ENCODE measurements at regions not wholly inside any gene's neighbourhood (a gene's known extent, or its start where the extent isn't known, plus 50 kb on each side); places are given as distances from the start of the nearest gene placed in this dataset.

DNA sequence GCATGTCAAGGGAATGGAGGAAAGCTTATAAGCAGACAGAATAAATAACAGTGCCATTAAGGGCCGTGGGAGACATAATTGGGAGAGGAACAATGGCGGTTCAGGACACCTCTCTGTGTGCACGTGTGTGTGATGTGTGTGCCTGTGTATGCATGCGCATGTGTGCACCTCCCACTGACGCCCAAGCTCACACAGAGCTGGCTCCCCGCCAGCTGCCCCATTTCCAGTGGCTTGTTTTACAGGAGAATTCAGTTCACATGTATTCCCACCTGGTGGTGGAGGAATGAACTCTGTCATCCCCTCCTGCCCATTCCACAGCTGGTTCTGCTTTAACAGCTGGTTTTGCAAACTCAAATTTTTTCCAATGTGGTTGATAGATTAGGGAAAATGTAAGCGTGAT lies 262.2 kb downstream of the AJAP1 start:
- Histone ChIP-seq H3K36me3 (no peaks in the 10 kb centered on the region), H3K27me3 (peaks cover 0 to 4% (median 0%) of the 10 kb centered on the region in 9 donors)
- no peak for ATAC-seq

GRCh38 chr1:4915154-4915553 lies 260.7 kb downstream of the AJAP1 start:
- intact Hi-C loops (cut with DNase I), result no loop called here
- DNase-seq, result no peak
- 59 to 77% (median 66%) methylated on average over 2 of the region's 2 CpGs for WGBS, 4 donors
- Histone ChIP-seq H3K9me3 (peaks cover 0 to 3% (median 0%) of the 10 kb centered on the region in 12 donors), H3K4me1 (no peaks in the 10 kb centered on the region), H3K27me3 (peaks cover 0 to 4% (median 0%) of the 10 kb centered on the region in 9 donors), H3K4me3 (no peak overlapping the region), H3K36me3 (no peaks in the 10 kb centered on the region), H3K27ac (no peak overlapping the region)
- no peak for TF ChIP-seq POLR2A (IDR thresholded peaks at IDR 0.05)
- TF ChIP-seq CTCF (IDR thresholded peaks at IDR 0.05), result no peak
- no peak for ATAC-seq

More for the DNA sequence above, 262.2 kb downstream of the AJAP1 start:
- no peak for DNase-seq
- no peak for TF ChIP-seq CTCF (IDR thresholded peaks at IDR 0.05)
- no peak for TF ChIP-seq POLR2A (IDR thresholded peaks at IDR 0.05)
- no peak overlapping the region for H3K27ac ChIP-seq
- H3K4me1 ChIP-seq, result no peaks in the 10 kb centered on the region
- intact Hi-C loops (cut with DNase I), result no loop called here
- no peak overlapping the region for H3K4me3 ChIP-seq
- H3K9me3 ChIP-seq, result peaks cover 0 to 4% (median 0%) of the 10 kb centered on the region in 12 donors
- 69 to 77% (median 74%) methylated on average over 7 of the region's 7 CpGs for WGBS, 4 donors

DNA sequence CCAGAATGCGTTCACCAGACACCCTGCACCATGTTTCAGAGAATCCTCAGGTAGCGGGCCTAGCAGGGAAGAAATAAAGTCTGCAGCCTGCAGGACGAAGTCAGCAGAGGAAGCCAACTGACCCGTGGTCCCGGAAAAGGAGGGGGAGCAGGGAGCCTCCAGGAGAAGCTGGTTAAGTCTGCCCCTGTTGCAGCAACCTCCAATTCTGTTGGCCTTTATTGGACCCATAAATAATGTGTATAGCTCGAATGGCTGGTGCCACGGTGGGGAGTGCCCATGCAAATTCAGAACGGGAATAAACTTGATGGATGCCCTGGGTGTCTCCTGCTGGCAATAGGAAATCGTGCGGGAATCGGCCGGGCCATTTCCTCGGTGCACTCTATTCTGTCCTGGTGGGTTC lies 254.1 kb downstream of the AJAP1 start:
- no peaks in the 10 kb centered on the region for H3K4me1 ChIP-seq
- H3K27me3 ChIP-seq, result peaks cover 0 to 4% (median 0%) of the 10 kb centered on the region in 9 donors
- no peak overlapping the region for H3K27ac ChIP-seq
- H3K9me3 ChIP-seq, result peaks cover 0 to 4% (median 0%) of the 10 kb centered on the region in 12 donors
- H3K36me3 ChIP-seq, result no peaks in the 10 kb centered on the region
- DNase-seq, result no peak
- TF ChIP-seq POLR2A (IDR thresholded peaks at IDR 0.05), result no peak
- no peak for TF ChIP-seq CTCF (IDR thresholded peaks at IDR 0.05)
- no peak for ATAC-seq
- intact Hi-C loops (cut with DNase I), result no loop called here
- 79 to 85% (median 80%) methylated on average over 13 of the region's 13 CpGs for WGBS, 4 donors
- H3K4me3 ChIP-seq, result no peak overlapping the region

GRCh38 chr1:4894566-4894965 lies 240.2 kb downstream of the AJAP1 start:
- Histone ChIP-seq H3K9me3 (no peaks in the 10 kb centered on the region), H3K27me3 (peaks cover 0 to 9% (median 0%) of the 10 kb centered on the region in 9 donors)
- DNase-seq, result no peak

More at GRCh38 chr1:4894566-4894965, 240.2 kb downstream of the AJAP1 start:
- Histone ChIP-seq H3K4me3 (no peak overlapping the region), H3K36me3 (no peaks in the 10 kb centered on the region), H3K4me1 (no peaks in the 10 kb centered on the region), H3K27ac (no peak overlapping the region)
- 43 to 52% (median 51%) methylated on average over 4 of the region's 4 CpGs for WGBS, 4 donors
- TF ChIP-seq CTCF (IDR thresholded peaks at IDR 0.05) (no peak), POLR2A (IDR thresholded peaks at IDR 0.05) (no peak)
- no peak for ATAC-seq
- intact Hi-C loops (cut with DNase I), result no loop called here

All from heart left ventricle (tissue), 16 donors.